ENCODE measurements at regions not wholly inside any gene's neighbourhood (a gene's known extent, or its start where the extent isn't known, plus 50 kb on each side); places are given as distances from the start of the nearest gene placed in this dataset.
A peak's percentile ranks its signal among the peaks of the same experiment; 100 is the strongest.

DNA sequence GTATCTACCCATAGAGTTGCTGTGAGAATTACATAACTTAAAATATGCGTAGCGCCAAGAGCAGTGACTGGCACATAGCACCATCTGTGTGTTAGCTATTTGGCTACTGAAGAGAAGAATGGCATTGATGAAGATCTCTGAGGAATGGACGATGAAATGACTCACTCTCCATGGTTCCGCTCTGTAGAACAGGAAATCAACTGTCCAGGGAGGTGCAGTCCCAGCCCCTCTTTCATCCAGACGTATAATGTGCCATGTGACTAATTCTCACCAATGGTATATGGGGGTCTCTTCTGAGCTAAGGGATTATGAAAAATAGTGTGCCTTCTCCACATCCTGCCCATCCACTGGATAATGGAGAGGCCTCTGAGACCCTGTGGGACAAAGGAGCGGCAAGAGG, 254.8 kb downstream of the CYP26B1 start:
- Histone ChIP-seq H2BK20ac (ENCODE audit: low read length) (no peak overlapping the region), H3K23ac (ENCODE audit: insufficient read length) (no peak overlapping the region), H4K8ac (ENCODE audit: extremely low read depth, insufficient read depth, low read length) (no peak overlapping the region), H4K20me1 (replicated peaks in 1 of 2; ENCODE audit: control insufficient read depth in 1 of 2, insufficient read depth in 2 of 2, low read length in 2 of 2) (no peaks in the 10 kb centered on the region), H3K18ac (ENCODE audit: extremely low read depth, low read length) (no peak overlapping the region), H3K9ac (replicated peaks in 1 of 4; ENCODE audit: extremely low read depth in 1 of 4, low read depth in 3 of 4, low read length in 3 of 4) (no peak overlapping the region), H3K36me3 (ENCODE audit: control insufficient read depth in 2 of 4, insufficient read depth in 4 of 4, low read length in 3 of 4) (no peaks in the 10 kb centered on the region), H4K91ac (replicated peaks; ENCODE audit: insufficient read length, low read length) (no peak overlapping the region), H3K4me3 (ENCODE audit: extremely low read depth in 1 of 4, insufficient read depth in 2 of 4, low read depth in 3 of 4, low read length in 4 of 4) (no peak overlapping the region), H2AK5ac (ENCODE audit: low read depth, low read length) (no peak overlapping the region), H3K27ac (ENCODE audit: low read depth, low read length) (no peak overlapping the region), H2BK5ac (ENCODE audit: low read depth, low read length) (no peak overlapping the region), H2BK120ac (replicated peaks; ENCODE audit: low read depth, low read length) (no peak overlapping the region), H3K9me3 (ENCODE audit: insufficient read depth in 2 of 2, low read depth in 1 of 2, low read length in 1 of 2) (no peaks in the 10 kb centered on the region), H3K4me1 (replicated peaks in 1 of 4; ENCODE audit: control insufficient read depth in 3 of 4, insufficient read depth in 4 of 4, low read length in 3 of 4) (no peaks in the 10 kb centered on the region; a peak in 1 of 7 replicates), H3K79me2 (ENCODE audit: control insufficient read depth in 1 of 2, insufficient read depth in 2 of 2, low read length in 2 of 2) (no peaks in the 10 kb centered on the region), H3K79me1 (ENCODE audit: low read depth, low read length) (no peaks in the 10 kb centered on the region), H3K14ac (ENCODE audit: insufficient read length) (no peak overlapping the region), H2BK12ac (ENCODE audit: low read depth, low read length) (no peak overlapping the region), H3K27me3 (replicated peaks in 1 of 4; ENCODE audit: control insufficient read depth in 3 of 4, extremely low read depth in 1 of 4, insufficient read depth in 3 of 4, low read length in 3 of 4) (no peaks in the 10 kb centered on the region), H4K5ac (ENCODE audit: insufficient read length, low read depth, low read length) (no peak overlapping the region), H2BK15ac (ENCODE audit: low read length) (no peak overlapping the region), H3K23me2 (ENCODE audit: low read depth, low read length) (no peaks in the 10 kb centered on the region), H3K56ac (replicated peaks; ENCODE audit: insufficient read length, low read depth, low read length) (no peak overlapping the region), H3K4me2 (ENCODE audit: insufficient read depth in 1 of 2, low read depth in 2 of 2, low read length in 2 of 2) (no peak overlapping the region), H3K4ac (replicated peaks; ENCODE audit: insufficient read length, low read depth, low read length) (no peak overlapping the region), H2AFZ (ENCODE audit: low read length) (no peak overlapping the region)
- ChIA-PET POLR2A (ENCODE audit: partially characterized antibody) (no interaction called here), CTCF (ENCODE audit: partially characterized antibody) (interaction anchor here (0.7 to 1.7 kb wide), 7 partner anchors 22 to 258 kb away, joined by 3 to 4 read pairs (median 3); no protein-coding TSS in a partner anchor)
- WGBS, 2 experiments (ENCODE audit: extremely low coverage in 1 of 2, insufficient coverage in 1 of 2, insufficient read length in 1 of 2, insufficient replicate concordance in 2 of 2, low coverage in 1 of 2, low lambda C conversion rate in 2 of 2, missing lambda C conversion rate in 1 of 2), result 91% methylated on average over 6 of the region's 6 CpGs; no CpG with 5 or more reads in 1 of the 2 experiments
- FAIRE-seq (no peak), DNase-seq (ENCODE audit: low read depth in 1 of 2, low spot score in 2 of 2) (peak in 1 of 2 experiments; percentile 7)
- TF ChIP-seq RFX5 (IDR thresholded peaks at IDR 0.05; ENCODE audit: borderline replicate concordance, low read depth, low read length) (no peak), HDAC6 (IDR thresholded peaks at IDR 0.05; ENCODE audit: low read depth, low read length) (no peak), ZNF274 (IDR thresholded peaks at IDR 0.05; ENCODE audit: borderline replicate concordance, extremely low read depth, low read length) (no peak), CHD2 (IDR thresholded peaks at IDR 0.05; ENCODE audit: low read length) (no peak), RAD21 (IDR thresholded peaks at IDR 0.05 in 1 of 2, conservative IDR thresholded peaks at IDR 0.05 in 1 of 2; ENCODE audit: low read depth in 2 of 2, low read length in 2 of 2) (no peak), BCL11A (IDR thresholded peaks at IDR 0.05; ENCODE audit: low read depth in 2 of 2, low read length in 2 of 2) (no peak), CREB1 (IDR thresholded peaks at IDR 0.05) (no peak), KDM1A (IDR thresholded peaks at IDR 0.05; ENCODE audit: borderline replicate concordance, low read length) (no peak), BRCA1 (IDR thresholded peaks at IDR 0.05; ENCODE audit: low read depth, low read length) (no peak)
- TF ChIP-seq, protein P1, sequence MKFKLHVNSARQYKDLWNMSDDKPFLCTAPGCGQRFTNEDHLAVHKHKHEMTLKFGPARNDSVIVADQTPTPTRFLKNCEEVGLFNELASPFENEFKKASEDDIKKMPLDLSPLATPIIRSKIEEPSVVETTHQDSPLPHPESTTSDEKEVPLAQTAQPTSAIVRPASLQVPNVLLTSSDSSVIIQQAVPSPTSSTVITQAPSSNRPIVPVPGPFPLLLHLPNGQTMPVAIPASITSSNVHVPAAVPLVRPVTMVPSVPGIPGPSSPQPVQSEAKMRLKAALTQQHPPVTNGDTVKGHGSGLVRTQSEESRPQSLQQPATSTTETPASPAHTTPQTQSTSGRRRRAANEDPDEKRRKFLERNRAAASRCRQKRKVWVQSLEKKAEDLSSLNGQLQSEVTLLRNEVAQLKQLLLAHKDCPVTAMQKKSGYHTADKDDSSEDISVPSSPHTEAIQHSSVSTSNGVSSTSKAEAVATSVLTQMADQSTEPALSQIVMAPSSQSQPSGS (IDR thresholded peaks at IDR 0.05; ENCODE audit: low read length), result no peak
- TF ChIP-seq, protein P2, sequence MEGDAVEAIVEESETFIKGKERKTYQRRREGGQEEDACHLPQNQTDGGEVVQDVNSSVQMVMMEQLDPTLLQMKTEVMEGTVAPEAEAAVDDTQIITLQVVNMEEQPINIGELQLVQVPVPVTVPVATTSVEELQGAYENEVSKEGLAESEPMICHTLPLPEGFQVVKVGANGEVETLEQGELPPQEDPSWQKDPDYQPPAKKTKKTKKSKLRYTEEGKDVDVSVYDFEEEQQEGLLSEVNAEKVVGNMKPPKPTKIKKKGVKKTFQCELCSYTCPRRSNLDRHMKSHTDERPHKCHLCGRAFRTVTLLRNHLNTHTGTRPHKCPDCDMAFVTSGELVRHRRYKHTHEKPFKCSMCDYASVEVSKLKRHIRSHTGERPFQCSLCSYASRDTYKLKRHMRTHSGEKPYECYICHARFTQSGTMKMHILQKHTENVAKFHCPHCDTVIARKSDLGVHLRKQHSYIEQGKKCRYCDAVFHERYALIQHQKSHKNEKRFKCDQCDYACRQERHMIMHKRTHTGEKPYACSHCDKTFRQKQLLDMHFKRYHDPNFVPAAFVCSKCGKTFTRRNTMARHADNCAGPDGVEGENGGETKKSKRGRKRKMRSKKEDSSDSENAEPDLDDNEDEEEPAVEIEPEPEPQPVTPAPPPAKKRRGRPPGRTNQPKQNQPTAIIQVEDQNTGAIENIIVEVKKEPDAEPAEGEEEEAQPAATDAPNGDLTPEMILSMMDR (IDR thresholded peaks at IDR 0.05; ENCODE audit: control extremely low read depth in 1 of 3, insufficient read depth in 1 of 3, low read depth in 1 of 3, low read length in 3 of 3), result no peak
